HG02610 (cell line): ENCODE measurements at regions not wholly inside any gene's neighbourhood (a gene's known extent, or its start where the extent isn't known, plus 50 kb on each side); places are given as distances from the start of the nearest gene placed in this dataset.
"Not testable (repeated sequence)": the region's sequence is repeated elsewhere in the genome, so short reads cannot be mapped to it uniquely, and the experiment has no call there.

ENCODE experiments used
- ATAC-seq: cut with Tn5 transposase; IDR thresholded peaks from one replicate; pipeline ENCODE4 v1.9.1; 2021; ENCODE audit warnings: mild to moderate bottlenecking, moderate library complexity; ENCODE audit not compliant: unreplicated experiment

DNA sequence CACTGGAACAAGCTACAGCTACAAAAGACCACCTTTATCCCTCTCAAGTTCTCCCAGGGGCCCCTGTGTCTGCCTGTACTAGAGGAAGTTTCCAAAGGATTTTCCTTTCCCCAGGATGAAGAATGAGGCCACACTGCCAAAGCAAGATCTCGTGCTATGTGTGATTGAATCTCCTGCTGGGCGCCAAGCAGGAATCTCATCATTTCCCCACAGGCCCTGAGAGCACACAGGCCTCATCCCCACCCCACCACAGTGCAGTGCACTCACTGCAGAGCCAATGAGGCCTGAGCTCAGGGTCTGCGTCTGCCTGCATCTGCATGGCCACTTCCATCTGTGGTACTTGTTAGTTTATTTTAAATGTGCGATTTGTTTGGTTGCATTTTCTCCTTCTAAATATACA is 387.4 kb upstream of the ASIC2 start:
- no peak for ATAC-seq

DNA sequence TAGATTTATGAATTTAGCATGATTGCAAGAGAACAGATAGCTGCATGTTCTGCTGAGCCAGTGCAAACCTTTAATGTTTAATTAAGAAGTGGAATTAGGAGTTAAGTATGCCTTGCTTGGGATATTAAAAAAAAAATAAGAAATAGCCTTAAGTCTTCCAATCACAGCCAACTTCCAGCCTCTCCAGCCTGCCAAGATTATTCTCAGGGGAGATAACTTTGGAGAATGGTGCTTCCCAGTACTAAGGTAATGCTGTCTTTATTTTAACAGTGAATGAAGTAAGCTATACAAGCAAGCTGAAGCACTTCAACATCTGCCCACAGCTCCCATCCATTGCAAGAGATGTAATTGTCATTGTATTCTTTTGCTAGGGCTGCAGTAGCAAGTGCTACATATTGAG is 389.5 kb upstream of the ASIC2 start:
- ATAC-seq: no peak

- ATAC-seq: no peak
These were observed 391.6 kb upstream of the ASIC2 start for GRCh38 chr17:33684735-33685134.

- no peak for ATAC-seq
These were observed 393.1 kb upstream of the ASIC2 start for GRCh38 chr17:33686171-33686570.

GRCh38 chr17:33687831-33688230 is 394.7 kb upstream of the ASIC2 start:
- ATAC-seq: no peak

GRCh38 chr17:33688771-33689170 is 395.7 kb upstream of the ASIC2 start:
- ATAC-seq: no peak

DNA sequence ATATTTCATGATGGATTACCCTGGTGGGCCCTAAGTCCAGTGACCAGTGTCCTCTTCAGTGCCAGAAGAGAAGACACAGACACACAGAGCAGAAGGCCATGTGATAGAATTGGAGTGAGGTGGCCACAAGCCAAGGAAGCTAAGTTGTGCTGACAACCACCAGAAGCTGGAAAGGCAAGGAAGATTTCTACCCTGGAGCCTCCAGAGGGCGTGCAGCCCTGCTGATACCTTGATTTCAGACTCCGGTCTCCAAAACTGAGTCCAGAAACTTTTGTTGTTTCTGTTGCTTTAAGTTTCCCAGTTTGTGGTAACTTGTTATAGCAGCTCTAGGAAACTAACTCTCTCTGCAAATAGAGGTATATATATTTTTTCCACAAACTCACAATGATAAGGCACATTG is 396.6 kb upstream of the ASIC2 start:
- ATAC-seq: no peak

DNA sequence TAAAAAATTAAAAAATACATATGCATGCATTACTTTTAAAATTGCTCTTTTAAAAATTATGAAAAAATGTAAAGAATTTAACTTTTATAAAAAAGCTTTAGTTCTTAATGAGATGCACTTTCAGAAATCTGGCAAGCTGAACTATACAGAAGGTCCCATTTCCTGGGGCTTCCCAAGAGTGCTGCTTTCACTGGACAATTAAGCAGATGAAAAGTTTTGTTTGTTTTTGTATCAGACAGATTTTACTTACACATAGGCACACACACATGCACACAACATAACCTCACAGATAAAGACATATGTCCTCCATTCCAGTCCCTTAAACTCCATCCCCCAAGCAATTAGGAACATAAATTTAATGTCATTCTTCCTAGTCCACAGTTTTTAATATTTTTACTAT is 402.3 kb upstream of the ASIC2 start:
- ATAC-seq: no peak

DNA sequence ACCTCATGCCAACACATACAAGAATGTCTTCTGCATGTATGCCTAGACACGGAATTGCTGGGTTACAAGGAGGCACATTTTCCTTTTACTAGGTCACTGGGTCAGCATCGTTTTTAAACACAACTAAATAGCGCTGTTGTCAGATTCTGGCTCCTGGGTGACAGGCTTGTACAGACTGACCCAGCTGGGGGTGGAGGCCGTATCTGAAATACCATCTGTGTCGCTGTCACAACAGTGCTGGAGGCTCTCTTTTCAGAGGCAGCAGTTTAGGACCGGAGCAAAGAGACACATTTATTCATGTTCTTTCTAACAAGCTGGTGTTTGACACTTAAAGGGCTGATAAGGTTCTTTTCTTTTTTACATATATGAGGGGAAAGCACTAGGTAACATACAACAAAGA is 403.0 kb upstream of the ASIC2 start:
- ATAC-seq: no peak

DNA sequence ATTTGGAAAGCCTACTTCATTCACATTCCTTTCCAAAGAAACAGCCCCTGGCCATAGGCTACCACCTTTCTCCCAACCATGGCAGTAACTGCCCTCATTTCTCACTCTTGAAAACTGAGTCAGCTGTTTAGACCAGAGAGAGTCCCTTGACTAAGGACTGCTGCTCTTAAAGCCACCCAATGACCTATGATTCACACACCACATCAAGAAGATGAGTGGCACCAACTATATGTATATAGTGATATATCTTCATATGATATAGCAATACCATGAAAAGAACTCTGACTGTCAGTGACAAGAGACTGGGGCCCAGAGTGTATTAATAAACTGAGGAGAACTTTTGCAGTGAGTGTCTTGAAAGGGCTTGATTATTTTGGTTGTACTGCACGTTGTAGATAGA is 404.5 kb upstream of the ASIC2 start:
- ATAC-seq: no peak

DNA sequence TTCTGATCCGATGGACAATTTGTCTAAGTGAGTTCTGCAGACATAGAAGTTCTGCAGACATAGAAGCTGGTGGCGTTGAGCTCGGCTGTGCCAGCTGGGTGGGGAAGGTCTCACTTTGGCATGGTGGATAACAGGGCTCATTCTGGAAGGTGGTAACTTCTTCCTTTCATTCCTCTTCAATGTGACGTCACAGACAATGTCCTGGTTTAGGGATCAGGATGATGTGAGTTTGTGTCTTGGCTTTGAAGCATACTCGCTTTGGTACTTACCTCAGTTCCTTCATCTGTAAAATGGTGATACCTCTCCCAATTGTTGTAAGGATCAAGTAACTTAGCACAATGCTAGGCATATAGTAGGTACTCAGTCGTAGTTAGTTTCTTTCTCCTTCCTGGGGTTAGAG is 408.8 kb upstream of the ASIC2 start:
- ATAC-seq: no peak

DNA sequence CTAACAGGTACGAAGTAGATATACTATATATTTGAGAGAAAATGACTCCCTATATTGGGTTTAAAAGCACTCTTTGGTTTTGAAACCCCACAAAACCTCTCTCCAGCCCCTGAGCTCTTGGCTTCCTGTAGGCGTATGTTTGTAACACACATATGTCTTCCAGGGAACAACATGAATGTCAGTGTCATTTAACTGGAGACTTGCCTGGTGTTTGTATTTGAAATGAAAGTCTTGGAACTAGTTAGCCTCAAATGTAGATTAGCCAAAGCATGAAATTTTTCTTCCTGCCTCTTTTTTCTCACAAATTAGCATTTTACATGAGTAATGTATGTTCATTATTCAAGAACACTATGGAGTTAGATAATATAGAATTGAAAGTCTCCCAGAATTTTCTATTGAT is 411.8 kb upstream of the ASIC2 start:
- ATAC-seq: no peak

- no peak for ATAC-seq
These were observed 416.8 kb upstream of the ASIC2 start for GRCh38 chr17:33709881-33710280.

DNA sequence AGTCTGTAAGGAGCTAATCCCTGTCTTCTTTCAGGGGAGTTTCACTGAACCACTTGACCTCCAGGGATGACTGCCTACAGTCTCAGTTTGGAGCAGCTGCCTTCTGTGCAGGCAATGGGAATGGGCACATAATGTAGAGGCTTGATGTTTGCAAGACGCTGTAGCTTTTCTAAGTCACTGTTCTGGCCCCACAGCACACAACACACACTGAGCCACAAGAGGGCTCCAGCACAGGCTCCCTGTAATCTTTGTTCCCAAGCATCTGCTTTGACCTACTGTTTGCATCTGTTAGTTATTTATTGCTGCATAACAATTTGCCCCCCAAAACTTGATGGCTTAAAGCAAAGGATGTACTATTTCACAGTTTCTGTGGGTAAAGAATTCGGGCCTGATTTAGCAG is 419.0 kb upstream of the ASIC2 start:
- no peak for ATAC-seq

DNA sequence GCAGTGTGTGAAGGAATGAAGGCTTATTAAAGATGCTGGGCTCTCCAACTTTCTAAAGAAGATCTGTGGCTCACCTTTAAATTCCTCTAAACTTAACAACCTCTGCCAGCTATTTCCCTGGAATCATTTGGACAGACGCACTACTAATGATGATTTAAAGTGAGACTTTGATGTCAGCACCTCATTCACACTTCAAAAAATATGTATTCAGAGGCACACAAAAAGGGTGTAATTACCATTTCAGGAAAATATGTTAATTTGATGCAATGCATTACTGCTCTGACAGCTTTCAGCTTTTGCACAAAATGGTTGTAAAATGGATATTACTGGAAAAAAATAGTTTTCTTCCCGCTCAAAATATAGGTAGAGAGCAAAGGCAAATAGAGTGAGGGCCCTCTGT is 423.9 kb upstream of the ASIC2 start:
- no peak for ATAC-seq

DNA sequence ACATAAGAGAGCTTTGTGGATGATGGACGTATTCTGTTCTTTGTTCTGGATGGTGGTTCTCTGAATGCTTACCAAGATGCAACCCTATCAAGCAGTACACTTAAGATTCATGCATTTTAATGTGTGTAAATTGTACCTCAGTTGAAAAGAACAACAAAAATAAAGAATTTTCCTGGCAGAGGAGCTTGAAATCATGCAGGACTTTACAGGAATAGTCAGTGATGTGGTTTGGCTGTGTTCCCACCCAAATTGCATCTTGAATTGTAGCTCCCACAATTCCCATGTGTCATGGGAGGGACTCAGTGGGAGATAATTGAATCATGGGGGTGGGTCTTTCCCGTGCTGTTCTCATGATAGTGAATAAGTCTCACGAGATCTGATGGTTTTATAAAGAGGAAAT is 430.6 kb upstream of the ASIC2 start:
- ATAC-seq: not testable (repeated sequence)

GRCh38 chr17:33725675-33726271 is 432.7 kb upstream of the ASIC2 start:
- no peak for ATAC-seq

- ATAC-seq: no peak
These were observed 437.0 kb upstream of the ASIC2 start for GRCh38 chr17:33730131-33730530.

DNA sequence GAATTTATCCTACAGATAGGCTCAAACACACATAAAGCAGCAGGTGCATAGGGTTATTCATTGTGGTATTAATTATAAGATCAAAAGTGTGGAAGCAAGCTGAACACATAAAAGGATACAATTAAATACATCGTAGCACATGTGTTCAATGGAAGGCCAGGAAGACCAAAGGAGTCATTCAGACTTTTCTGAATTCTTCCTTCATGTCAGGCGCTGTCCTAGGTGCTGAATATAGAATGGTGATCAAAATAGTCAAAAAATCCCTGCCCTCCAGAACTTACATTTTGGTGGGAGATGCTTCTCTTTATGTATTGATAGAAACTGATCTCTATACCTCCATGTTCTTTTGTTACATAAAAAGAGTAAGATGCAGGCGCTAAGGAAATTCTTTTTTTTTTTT is 439.0 kb upstream of the ASIC2 start:
- no peak for ATAC-seq

DNA sequence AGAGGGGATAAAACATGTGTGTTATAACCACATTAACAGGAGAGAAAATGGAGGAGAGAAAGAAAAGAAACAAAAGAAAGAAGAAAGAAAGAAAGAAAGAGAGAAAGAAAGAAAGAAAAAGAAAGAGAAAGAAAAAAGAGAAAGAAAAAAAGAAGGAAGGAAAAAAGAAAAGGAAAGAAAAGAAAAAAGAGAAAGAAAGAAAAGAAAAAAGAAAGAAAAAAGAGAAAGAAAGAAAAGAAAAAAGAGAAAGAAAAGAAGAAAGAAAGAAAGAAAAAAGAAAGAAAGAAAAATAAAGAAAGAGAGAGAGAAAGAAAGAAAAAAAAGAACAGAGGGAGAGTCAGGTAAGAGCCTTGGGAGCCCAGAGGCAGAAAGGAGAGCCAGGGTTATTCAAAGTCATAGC is 446.6 kb upstream of the ASIC2 start:
- no peak for ATAC-seq

- ATAC-seq: no peak
These were observed 452.1 kb upstream of the ASIC2 start for GRCh38 chr17:33745047-33745760.

GRCh38 chr17:33749171-33749570 is 456.1 kb upstream of the ASIC2 start:
- no peak for ATAC-seq
